NCI-H187 treated with DMSO at 0.1 percent for 48 hours (cell line): ENCODE measurements at regions not wholly inside any gene's neighbourhood (a gene's known extent, or its start where the extent isn't known, plus 50 kb on each side); places are given as distances from the start of the nearest gene placed in this dataset.

ENCODE experiments used
- DNase-seq: peaks from one replicate; lab custom pipeline; 2025; lab: John Stamatoyannopoulos, UW

DNA sequence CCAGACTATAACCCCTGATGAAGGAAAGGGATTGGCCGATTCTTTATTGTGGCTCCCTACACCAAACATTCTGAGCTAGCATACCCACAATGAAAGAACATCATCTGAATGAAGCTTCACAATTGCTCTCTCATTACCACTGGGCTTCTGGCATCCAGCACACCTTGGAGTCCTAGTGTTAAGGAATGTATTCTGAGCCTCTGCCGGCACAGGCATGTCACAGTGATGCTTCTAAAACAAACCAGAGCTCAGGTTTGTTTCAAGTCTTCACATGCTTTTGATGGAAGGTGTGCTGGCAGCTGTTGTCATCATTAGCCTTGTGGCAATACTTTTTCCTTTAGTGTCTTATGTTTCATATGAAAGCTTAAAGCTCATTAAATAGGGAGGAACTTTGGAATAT lies 76.3 kb upstream of the RBBP8 start:
- DNase-seq = no peak

DNA sequence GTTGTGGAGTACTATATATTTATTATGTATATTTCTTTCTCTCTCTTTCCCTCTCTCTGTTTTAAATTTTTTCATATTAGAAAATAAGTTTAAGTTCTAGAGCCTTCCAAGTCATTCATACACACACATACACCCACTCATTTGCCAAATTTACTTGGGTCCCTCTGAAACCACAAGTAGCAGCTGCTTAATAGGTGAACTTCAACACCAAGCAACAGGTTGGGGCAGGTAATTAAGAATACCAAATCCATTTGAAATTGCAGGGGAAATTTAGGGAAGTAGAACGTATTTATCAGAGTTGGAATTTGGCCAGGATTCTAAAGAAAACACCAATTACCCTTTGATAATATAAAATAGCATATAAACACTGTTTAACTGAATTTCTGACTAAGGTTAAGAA lies 75.0 kb upstream of the RBBP8 start:
- no peak for DNase-seq

DNA sequence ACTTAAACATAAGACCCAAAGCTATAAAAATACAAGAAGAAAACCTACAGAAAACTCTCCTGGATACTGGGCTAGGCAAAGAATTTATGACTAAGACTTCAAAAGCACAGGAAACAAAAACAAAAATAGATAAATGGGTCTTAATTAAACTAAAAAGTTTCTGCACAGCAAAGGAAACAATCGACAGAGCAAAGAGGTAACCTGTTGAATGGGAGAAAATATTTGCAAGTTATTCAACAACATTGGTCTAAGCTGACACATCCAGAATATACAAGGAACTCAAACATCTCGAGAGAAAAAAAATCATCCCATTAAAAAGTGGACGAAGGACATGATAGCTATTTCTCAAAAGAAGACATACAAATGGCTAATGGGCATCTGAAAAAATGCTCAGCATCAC lies 72.3 kb upstream of the RBBP8 start:
- no peak for DNase-seq

DNA sequence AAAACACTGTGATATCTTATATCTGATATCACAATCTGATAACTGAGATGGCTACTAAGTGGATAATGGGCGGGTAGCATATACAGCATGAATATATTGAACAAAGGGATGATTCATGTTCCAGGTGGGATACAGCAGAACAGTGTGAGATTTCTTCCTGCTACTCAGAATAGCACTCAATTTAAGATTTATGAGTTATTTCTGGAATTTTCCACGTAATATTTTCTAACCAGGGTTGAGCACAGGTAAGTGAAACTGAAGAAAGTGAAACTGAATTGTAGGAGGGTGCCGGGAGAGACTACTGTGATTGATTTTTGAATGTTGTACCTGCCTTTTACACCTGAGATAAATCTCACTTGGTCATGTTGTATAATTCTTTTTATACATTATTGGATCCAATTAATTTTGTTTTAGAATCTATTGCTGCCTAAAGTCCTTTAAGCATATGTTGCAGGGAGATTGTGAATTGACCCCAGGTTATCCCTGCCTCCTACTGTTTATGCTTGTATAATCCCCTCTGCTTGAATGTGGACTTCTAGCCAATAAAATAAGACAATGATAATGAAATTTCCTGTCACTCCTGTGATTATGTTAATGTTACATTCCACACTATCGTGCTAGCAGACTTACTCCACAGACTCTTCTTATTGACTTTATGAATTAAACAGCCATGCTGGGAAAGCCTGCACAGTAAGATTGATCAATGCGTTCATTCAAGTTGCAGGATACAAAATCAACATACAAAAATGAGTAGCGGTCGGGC lies 67.6 kb upstream of the RBBP8 start:
- no peak for DNase-seq

DNA sequence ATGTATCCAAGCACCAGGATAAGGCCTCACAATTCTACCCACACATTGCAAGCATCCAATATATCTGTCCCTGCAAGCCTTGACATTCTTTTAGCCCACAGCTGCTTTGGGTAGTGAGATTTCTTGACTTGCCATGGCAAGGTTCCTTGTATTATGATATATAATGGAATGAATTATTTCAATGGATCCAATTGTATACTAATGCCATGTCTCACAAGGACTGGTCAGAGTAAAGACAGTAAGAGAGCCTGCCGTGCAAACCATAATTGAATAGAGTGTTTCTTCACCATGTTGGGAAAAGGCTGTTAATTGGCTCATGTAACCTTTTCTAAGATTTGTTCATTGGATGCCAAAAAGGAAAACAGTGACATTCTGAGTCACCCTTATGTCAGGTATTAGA lies 64.3 kb upstream of the RBBP8 start:
- DNase-seq = no peak

DNA sequence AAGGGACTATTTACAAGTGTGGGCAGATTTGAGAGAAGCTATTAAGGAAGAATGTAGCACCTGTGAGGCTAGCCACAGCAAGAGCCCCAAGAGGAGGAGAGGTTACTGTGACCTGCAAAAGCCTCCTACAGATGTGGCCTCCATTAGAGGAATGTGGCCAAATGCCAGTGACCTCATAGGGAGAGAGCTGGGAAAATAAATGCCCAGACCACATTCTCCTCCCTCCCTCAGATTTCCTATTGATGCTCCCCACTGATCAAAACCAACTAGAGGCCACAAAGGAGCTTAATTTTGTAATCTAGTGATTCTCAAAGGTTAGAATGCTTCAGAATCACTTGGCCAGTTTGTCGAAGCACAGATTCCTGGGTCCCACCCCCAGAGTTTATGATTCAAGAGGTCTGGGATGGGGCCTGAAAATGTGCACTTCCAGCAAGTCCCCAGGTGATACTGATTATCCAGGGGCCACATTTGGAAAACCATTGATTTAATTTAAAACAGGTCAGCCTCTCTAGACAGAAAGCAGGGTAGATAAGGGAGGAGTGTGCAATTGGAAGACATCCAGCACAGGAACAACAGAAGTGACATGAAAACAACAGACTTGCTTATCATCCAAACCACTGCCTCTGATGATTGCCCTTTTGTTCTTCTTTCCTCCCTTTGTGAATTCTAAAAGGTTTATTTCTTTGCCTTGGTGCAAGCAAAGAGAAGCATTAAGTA lies 61.2 kb upstream of the RBBP8 start:
- DNase-seq = no peak

DNA sequence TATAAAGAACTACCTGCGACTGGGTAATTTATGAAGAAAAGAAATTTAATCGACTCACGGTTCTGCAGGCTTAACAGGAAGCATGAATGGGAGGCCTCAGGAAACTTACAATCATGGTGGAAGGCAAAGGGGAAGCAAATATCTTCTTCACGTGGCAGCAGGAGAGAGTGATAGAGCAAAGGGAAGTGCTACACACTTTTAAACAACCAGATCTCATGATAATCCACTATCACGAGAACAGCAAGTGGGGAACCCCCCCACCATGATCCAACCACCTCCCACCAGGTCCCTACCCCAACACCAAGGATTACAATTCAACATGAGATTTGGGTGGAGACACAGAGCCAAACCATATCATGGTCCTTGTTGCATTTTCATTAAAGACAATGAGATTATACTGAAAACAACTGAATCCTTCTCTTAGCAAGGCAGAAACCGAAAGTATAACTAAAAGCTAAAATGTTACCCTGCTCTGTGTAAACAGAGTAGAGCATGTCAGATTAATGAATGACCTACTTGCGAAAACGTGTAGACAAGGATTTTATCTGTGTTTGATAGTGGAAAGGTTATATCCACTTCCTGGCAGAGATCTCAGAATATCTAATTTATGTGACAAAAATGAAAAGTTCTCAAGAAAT lies 60.1 kb upstream of the RBBP8 start:
- no peak for DNase-seq

DNA sequence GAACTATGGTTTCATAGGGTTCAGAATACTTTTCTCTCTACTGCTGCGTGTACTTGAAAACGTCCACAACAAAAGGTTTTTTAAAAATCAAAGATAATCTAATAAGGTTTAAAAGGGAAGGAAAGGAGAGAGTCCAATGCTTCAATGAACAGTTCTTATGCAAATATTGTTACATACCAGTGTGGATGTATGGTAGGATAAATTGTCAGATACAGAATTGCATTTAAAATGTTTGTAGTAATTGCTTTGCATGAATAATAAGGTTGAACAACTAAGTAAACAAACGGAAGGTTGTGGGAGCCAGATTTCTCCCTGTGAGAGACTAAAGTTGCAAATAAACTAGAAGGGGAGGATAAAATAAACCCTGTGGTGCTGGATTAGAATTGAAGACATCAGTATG lies 53.8 kb upstream of the RBBP8 start:
- DNase-seq = no peak

DNA sequence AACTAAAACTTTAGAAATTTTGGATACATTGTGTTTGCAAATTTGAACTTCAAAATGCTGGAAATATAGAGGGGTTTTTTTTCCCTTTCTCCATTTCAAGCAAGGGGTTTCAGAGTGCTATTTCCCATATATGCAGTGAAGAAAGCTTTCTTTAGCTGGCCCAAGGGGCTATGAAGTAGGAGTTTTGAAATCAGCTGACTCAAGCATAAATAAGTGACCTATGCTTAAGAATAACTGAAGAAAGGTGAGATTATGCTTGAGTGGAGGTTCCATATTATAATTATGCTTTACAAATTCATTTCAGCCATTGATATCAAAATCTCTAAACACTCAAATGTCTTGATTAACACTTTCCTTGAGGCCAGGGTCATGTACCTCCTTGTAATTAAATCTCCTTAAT lies 51.0 kb upstream of the RBBP8 start:
- no peak for DNase-seq

DNA sequence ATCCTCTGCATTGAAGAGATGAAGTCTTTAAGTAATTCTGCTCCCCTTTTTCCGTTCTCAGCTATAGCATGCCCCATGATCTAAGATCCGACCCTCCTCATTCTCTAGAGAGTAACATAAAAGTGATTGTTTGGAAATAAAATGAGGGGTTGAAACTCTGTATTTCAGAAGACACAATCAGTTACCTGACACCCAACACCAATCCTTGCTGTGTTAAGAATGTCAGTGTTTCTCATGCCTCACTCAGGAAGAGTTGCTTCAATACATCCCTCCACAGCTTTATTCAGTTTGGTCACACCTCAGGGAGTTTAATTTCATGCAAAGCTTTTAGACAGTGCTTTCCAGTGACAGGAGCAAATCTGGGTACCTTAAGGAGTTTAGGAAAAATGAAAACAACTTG lies 49.9 kb upstream of the RBBP8 start:
- DNase-seq = no peak
